AG09309 (cell line): ENCODE measurements at regions not wholly inside any gene's neighbourhood (a gene's known extent, or its start where the extent isn't known, plus 50 kb on each side); places are given as distances from the start of the nearest gene placed in this dataset.

Experiments used
- DNase-seq: peaks from one replicate; pipeline ENCODE4 v3.0.0-alpha.2; 2010; ENCODE audit warnings: low read depth
- H3K4me3 ChIP-seq: 2 replicates; pipeline ENCODE4 v1.5.1; 2011; ENCODE audit warnings: mild to moderate bottlenecking, low read depth, low read length, moderate library complexity; ENCODE audit not compliant: control insufficient read depth
- TF ChIP-seq, protein P1 (sequence below): IDR thresholded peaks from 2 replicates; pipeline ENCODE4 v1.5.1; 2011; ENCODE audit warnings: mild to moderate bottlenecking, low read depth, low read length, inconsistent platforms; ENCODE audit not compliant: insufficient read depth, control insufficient read depth; ENCODE audit errors: missing control alignments

DNA sequence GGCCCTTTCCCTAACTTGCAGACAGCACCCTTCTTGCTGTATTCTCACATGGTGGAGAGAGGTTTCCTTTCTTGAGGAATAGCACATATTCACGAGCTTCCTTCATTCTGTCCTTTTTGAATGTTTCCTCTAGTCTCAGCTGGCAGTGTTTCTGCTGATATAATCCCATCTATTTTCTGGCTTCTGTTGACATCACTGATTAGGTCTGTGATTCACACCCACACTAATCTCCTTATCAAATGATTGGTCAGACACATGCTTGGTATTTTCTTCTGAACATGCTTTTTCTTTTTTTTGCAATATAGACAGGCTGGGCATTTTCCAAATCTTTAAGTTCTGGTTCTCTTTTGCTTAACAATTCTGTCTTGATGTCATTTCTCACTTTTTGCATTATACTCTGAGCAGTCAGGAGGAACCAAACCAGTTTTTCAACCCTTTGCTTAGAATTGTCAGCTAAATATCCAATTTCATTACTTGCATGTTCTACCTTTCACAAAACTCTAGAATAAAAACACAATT is 65.4 kb downstream of the OXSM start:
- DNase-seq, result no peak
- TF ChIP-seq, protein P1, sequence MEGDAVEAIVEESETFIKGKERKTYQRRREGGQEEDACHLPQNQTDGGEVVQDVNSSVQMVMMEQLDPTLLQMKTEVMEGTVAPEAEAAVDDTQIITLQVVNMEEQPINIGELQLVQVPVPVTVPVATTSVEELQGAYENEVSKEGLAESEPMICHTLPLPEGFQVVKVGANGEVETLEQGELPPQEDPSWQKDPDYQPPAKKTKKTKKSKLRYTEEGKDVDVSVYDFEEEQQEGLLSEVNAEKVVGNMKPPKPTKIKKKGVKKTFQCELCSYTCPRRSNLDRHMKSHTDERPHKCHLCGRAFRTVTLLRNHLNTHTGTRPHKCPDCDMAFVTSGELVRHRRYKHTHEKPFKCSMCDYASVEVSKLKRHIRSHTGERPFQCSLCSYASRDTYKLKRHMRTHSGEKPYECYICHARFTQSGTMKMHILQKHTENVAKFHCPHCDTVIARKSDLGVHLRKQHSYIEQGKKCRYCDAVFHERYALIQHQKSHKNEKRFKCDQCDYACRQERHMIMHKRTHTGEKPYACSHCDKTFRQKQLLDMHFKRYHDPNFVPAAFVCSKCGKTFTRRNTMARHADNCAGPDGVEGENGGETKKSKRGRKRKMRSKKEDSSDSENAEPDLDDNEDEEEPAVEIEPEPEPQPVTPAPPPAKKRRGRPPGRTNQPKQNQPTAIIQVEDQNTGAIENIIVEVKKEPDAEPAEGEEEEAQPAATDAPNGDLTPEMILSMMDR, result no peak
- no peak overlapping the region for H3K4me3 ChIP-seq

DNA sequence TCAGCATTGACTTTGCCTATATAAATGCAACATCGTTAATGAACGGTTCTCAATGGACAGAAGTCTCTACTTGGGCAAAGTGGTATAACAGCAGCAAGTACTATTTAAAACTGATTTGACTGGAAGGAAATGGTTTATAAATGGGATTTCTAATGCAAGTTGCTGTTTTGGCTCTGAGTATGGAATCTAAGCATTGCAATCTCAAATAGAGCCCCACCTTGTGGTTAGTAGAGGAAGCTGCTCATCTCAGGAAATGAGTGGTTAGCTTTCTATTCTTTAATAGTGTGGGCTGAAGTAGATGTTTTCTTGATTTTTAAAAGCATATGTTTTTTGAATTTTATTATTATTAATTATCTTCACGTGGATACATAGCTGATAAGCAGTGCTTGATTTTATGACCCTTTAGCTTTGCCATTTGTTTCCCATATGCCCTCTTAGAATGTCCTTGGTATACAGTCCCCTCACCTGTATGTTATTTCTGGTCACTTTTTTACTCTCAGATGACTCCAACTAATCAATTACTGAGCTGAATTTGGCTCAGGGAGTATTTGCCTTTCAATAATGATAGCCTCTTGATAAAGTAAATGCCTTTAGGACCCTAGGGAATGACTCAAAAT is 67.1 kb downstream of the OXSM start:
- peak; percentile 23 for DNase-seq
- TF ChIP-seq, protein P1, result peak; percentile 79
- no peak overlapping the region for H3K4me3 ChIP-seq

DNA sequence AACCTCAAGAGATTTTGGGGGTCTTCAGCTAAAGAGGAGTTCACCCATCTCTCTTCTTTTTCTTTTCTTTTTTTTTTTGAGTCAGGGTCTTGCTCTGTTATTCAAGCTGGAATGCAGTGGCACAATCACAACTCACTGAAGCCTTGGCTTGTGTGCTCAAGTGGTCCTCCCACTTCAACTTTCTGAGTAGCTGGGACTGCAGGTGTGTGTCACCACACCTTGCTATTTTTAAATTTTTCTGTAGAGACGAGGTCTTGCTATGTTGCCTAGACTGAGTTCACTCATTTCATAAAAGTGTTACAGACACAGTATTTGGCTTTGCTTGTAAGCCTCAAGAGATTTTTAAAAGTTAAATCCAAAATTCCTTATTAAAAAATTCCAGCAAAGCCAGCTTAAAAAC is 71.7 kb downstream of the OXSM start:
- no peak overlapping the region for H3K4me3 ChIP-seq
- TF ChIP-seq, protein P1, result no peak
- DNase-seq, result no peak

DNA sequence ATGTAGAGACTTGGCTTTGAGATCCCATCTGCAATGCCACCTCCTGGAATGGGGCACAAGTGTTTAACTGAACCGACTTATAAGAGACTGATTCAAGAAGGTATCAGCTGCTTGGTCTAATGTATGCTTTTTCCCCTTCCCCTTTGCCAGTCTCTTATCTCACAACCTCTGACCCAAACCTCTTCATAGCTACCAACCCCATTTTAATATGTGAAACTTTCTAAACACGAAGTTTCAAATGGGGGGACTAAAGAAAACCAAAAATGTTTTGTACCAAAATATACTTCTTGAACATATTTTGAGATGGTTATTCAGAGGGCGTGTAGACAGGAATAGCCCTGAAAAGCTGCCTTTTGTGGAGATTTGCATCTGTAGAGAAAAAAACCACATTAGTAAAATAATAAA is 73.1 kb downstream of the OXSM start:
- TF ChIP-seq, protein P1, result no peak

DNA sequence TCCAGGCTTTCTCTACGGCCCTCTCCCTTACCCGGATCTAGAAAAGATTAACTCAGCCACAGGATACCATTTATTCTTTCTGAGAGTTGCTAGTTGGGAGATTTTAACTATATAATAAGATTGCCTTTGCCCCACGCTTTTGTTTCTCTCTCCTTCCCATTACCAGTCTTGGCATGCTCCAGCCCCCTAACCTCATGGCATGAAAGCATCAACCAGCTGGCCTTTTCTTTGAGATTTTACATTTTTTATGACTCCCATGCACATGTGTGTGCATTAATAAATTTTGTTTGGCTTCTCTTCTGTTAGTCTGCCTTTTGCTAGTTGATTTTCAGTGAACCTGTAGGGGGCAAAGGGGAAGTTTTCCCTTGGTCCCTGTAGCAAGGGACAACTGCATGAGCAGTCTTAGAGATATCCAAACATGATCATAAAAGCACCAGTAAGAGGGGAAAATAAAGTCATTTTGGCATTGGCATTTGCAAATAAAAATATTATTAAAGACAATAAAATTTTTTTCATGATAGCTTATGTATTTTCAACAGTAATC is 73.6 kb downstream of the OXSM start:
- TF ChIP-seq, protein P1, result peak; percentile 6
- H3K4me3 ChIP-seq, result no peak overlapping the region
- DNase-seq, result no peak

More for the DNA sequence above, 73.1 kb downstream of the OXSM start:
- no peak for DNase-seq
- H3K4me3 ChIP-seq, result no peak overlapping the region

DNA sequence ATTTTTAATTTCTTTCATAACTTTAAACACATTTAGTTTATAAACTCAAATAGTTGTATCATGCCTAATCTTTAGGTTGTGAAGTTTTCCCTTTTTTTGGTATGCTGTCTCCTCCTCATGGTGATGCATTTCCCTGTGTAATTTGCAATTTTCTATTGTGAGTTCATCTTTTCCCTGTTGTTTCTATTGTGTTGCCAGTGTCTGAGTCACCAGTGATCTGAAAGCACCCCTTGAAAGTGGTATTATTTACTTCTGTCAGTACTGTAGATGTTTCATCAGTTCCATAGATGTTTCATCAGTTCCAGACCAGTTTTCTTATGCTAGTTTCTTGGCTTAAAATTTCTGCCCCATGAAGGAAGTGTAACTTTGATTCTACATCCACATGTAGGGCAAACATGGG is 80.6 kb downstream of the OXSM start:
- no peak for DNase-seq
- TF ChIP-seq, protein P1, result no peak
- H3K4me3 ChIP-seq, result no peak overlapping the region
